ENCODE measurements at regions not wholly inside any gene's neighbourhood (a gene's known extent, or its start where the extent isn't known, plus 50 kb on each side); places are given as distances from the start of the nearest gene placed in this dataset.
A peak's percentile ranks its signal among the peaks of the same experiment; 100 is the strongest.

DNA sequence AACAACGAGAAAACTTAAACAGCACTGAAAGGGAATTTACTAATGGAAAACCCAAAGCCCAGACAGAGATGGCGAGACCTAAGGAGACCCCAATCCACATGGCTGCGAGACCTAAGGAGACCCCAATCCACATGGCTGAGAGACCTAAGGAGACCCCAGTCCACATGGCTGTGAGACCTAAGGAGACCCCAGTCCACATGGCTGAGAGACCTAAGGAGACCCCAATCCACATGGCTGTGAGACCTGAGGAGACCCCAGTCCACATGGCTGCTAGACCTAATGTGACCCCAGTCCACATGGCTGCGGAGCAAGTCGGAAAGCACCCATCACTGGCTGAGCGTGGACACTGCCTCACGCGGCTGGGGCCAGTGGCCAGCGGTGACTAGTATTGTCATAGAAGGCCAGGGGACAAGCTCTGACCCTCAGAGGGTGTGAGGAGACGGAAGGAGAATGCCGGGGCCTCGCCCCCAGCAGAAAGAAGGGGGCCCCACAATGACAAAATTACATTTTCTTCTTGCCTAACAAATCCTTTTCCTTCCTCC lies 241.8 kb downstream of the C16orf95 start:
- Histone ChIP-seq H3K9me3 (peaks cover 0 to 14% (median 4%) of the 10 kb centered on the region in 12 donors), H3K27me3 (peaks cover 0 to 15% (median 0%) of the 10 kb centered on the region in 9 donors), H3K4me3 (no peak overlapping the region), H3K27ac (no peak overlapping the region), H3K36me3 (no peaks in the 10 kb centered on the region), H3K4me1 (no peaks in the 10 kb centered on the region)
- TF ChIP-seq POLR2A (IDR thresholded peaks at IDR 0.05), result no peak
- TF ChIP-seq, protein P1, sequence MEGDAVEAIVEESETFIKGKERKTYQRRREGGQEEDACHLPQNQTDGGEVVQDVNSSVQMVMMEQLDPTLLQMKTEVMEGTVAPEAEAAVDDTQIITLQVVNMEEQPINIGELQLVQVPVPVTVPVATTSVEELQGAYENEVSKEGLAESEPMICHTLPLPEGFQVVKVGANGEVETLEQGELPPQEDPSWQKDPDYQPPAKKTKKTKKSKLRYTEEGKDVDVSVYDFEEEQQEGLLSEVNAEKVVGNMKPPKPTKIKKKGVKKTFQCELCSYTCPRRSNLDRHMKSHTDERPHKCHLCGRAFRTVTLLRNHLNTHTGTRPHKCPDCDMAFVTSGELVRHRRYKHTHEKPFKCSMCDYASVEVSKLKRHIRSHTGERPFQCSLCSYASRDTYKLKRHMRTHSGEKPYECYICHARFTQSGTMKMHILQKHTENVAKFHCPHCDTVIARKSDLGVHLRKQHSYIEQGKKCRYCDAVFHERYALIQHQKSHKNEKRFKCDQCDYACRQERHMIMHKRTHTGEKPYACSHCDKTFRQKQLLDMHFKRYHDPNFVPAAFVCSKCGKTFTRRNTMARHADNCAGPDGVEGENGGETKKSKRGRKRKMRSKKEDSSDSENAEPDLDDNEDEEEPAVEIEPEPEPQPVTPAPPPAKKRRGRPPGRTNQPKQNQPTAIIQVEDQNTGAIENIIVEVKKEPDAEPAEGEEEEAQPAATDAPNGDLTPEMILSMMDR (IDR thresholded peaks at IDR 0.05), result no peak
- 91 to 93% (median 92%) methylated on average over 10 to 12 of the region's 12 CpGs for WGBS, 4 donors
- DNase-seq (no peak), ATAC-seq (no peak)
- intact Hi-C loops (cut with DNase I), result loop anchor here in 1 of 10 donors (5.0 kb wide), 1 partner anchor 513 kb away; no protein-coding TSS in a partner anchor

DNA sequence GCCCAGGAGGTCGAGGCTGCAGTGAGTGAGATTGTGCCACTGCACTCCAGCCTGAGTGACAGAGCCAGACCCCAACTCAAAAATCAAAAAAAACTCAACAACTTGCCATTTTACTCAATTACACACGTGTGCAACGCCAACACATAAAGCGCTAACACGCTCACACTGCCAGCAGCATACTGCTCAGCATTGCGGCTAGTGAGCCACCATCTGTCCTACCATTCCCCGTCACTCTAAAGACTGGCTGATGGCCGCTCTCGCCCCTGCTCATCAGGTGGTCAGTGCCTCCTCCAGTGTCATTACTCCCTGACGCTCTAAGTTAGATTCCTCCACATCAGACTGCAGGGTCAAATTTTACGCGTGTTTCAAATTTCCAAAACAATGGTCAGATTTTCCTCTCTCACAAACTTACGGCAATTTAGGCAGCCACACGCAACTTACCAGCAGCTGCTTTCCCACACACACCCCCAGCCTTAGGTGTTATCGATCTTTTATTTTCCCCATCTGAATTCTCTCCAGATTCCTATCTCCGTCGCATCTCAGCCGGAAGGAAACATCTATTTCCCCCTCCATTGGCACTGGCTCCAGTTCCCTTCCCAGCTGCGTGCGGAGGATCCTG lies 240.8 kb downstream of the C16orf95 start:
- peaks cover 0 to 25% (median 14%) of the 10 kb centered on the region in 12 donors for H3K9me3 ChIP-seq
- H3K27ac ChIP-seq, result no peak overlapping the region
- ATAC-seq (no peak), DNase-seq (no peak)
- 77 to 84% (median 81%) methylated on average over 20 of the region's 20 CpGs for WGBS, 4 donors
- H3K4me1 ChIP-seq, result no peaks in the 10 kb centered on the region
- TF ChIP-seq, protein P1 (IDR thresholded peaks at IDR 0.05), result no peak
- no peak for TF ChIP-seq POLR2A (IDR thresholded peaks at IDR 0.05)
- H3K4me3 ChIP-seq, result no peak overlapping the region
- peaks cover 0 to 6% (median 0%) of the 10 kb centered on the region in 9 donors for H3K27me3 ChIP-seq
- no peaks in the 10 kb centered on the region for H3K36me3 ChIP-seq
- intact Hi-C loops (cut with DNase I), result loop anchor here in 1 of 10 donors (5.0 kb wide), 1 partner anchor 514 kb away; no protein-coding TSS in a partner anchor

DNA sequence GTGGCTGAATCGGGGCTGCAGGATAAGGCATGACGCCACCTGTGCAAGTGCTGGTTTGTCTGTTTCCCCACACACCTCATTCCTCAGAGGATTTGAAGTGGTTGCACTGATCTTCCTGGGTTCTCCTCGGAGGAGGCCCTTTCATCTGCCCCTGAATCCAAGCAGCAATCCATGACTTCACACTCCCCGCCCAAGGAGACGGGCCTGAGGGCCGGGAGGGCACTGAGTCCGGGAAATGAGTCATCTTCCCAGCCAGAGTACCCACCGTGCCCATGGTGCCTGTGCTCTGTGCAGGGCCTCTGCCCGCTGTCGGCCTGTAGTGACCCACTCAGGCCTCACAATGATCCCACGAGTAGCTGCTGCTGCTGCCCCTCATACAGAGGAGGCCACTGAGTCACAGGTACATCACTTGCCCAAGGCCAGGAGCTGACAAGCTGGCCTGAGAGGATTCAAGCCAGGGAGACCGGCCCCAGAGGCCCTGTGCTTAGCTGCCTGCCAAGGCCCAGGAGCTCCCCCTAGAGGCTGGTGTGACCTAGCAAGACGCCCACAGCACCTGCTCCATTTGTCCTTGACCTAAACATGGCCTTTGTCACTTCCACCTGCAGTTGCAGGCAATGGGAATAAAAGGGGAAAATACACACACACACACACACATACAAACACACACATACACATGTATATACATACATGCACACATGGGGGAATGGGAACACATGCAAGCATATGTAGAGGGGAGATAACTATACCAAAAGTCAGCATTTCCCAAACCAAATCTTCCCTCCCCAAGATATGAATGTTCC lies 240.0 kb downstream of the C16orf95 start:
- Histone ChIP-seq H3K9me3 (peaks cover 0 to 32% (median 18%) of the 10 kb centered on the region in 12 donors), H3K4me1 (no peaks in the 10 kb centered on the region), H3K27ac (no peak overlapping the region), H3K27me3 (peaks cover 0 to 6% (median 0%) of the 10 kb centered on the region in 9 donors), H3K4me3 (no peak overlapping the region), H3K36me3 (no peaks in the 10 kb centered on the region)
- ATAC-seq, result peak in 3 of 4 donors; percentile 54 to 71 (median 56)
- DNase-seq, result peak in 2 of 5 donors; percentile 41 to 46
- TF ChIP-seq POLR2A (IDR thresholded peaks at IDR 0.05), result no peak
- TF ChIP-seq, protein P1 (IDR thresholded peaks at IDR 0.05), result peak; percentile 16 to 69 (median 46)
- WGBS, 4 donors, result 57 to 61% (median 58%) methylated on average over 11 to 13 of the region's 13 CpGs
- intact Hi-C loops (cut with DNase I), result loop anchor here in 1 of 10 donors (5.0 kb wide), 1 partner anchor 515 kb away; no protein-coding TSS in a partner anchor

DNA sequence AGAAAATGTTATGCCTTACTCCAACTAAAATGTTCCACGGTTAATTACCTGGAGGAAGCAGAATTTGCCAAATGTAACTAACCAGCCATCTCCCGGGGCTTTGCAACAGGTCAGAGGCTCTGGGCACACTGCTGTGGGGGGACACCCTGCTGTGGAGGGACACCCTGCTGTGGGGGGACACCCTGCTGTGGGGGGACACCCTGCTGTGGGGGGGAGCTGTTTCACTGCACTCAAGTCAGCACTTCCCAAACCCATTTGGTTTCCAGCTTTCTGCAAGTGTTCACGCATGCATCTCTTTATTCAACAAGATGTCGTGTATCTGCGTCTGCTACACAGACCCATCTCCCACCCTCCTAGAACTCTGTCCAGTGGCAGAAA lies 239.5 kb downstream of the C16orf95 start:
- DNase-seq, result no peak
- WGBS, 4 donors, result 86 to 94% (median 92%) methylated on average over 5 of the region's 5 CpGs
- TF ChIP-seq POLR2A (IDR thresholded peaks at IDR 0.05), result no peak
- TF ChIP-seq, protein P1 (IDR thresholded peaks at IDR 0.05), result no peak
- Histone ChIP-seq H3K27me3 (peaks cover 0 to 6% (median 0%) of the 10 kb centered on the region in 9 donors), H3K9me3 (peaks cover 0 to 33% (median 19%) of the 10 kb centered on the region in 12 donors), H3K36me3 (no peaks in the 10 kb centered on the region), H3K27ac (no peak overlapping the region), H3K4me1 (no peaks in the 10 kb centered on the region), H3K4me3 (no peak overlapping the region)
- intact Hi-C loops (cut with DNase I), result loop anchor here in 1 of 10 donors (5.0 kb wide), 1 partner anchor 515 kb away; no protein-coding TSS in a partner anchor
- no peak for ATAC-seq

All from heart left ventricle (tissue), 16 donors.